HG03196 (cell line): ENCODE measurements at regions not wholly inside any gene's neighbourhood (a gene's known extent, or its start where the extent isn't known, plus 50 kb on each side); places are given as distances from the start of the nearest gene placed in this dataset.
"Not testable (repeated sequence)": the region's sequence is repeated elsewhere in the genome, so short reads cannot be mapped to it uniquely, and the experiment has no call there.

Experiments
- ATAC-seq: cut with Tn5 transposase; IDR thresholded peaks from one replicate; pipeline ENCODE4 v1.9.1; 2021; ENCODE audit not compliant: unreplicated experiment

GRCh38 chr19:30228835-30229524 is 143.2 kb upstream of the ZNF536 start:
- no peak for ATAC-seq

DNA sequence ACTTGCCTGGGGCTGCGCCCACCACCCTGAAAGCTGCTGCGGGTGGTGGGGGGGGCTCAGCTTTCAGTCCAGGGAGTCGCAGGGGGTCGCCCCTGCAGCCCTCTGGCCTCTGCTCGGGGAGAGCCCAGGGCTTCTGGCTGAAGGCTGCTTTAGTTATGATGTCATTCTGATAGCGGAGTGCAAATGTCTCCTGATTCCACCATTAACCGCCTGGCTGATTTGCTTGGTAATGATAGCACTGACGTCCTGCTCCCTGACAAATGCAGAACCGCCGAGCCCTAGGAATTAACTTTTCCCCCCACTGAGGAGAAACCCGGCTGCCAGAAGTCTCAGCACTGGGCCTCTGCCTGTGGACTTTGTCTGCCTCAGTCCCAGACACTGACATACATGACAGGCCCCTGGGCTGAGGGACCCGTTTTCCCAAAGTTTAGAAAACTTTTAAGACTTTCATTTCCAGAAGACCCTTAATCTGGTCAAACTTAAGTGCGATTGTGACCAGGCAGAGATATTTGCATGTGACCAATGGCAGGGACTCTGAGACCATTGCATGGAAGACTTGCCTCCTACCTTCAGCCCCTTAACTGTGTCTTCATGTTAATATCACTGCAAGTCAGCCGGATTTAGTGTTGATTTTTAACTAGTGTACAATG is 142.5 kb upstream of the ZNF536 start:
- ATAC-seq, result no peak

- no peak for ATAC-seq
Measured at GRCh38 chr19:30231408-30232318, 140.5 kb upstream of the ZNF536 start.

- no peak for ATAC-seq
Measured at GRCh38 chr19:30233375-30233774, 138.8 kb upstream of the ZNF536 start.

DNA sequence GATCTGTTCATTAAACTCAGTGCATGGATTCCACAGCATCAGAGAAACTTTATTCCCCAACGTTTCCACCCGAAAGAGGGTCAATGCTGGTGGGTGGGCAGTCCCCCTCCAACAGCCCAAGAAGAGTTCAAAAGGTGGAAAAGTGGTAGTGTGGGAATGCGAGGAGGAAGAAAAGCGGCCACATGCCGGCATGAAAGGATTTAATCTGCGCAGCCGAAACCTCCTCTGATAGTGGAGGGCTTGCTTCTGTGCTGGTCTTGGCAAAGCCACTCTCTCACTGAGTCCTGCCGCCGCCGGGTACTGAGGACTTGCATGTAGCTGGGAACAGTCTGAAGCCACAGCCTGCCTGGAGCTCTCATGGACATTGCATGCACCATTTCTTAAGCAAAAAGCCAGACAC is 136.2 kb upstream of the ZNF536 start:
- no peak for ATAC-seq

DNA sequence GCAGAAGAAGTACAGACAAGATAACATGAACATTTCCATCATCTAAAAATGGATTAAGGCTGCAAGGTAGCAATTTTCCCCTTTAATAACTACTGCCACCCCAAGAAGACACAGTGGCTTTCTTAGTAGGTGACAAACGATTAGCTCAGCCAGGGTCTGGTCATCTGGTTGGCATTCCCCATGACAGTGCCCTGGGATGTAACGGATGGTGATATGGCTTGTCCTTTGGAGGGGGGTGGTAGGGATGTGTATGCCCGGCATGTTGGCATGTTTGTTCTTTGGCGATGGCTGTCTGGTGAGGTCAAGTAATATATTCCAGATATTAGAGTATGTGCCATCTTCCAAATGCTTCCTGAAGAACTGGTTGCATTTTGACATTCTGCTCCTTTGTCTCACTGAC is 135.6 kb upstream of the ZNF536 start:
- no peak for ATAC-seq

DNA sequence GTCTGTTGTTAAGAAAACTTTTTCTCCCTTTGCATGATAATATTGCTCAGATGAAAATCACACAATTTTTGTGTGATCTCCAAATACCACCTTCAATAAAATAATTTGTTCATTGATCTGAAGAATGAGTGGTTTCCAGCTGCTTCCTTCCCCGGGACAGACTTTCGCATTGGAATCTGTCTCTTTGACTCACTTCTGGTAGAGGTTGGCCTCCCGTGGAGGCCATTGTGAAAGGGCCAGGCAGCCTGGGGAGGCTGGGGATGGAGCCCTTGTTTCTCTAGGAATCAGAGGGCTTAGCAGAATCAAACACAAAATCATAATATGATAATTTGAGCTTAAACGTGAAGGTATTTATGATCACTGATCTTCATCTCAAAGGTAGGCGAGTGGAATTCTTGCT is 135.0 kb upstream of the ZNF536 start:
- ATAC-seq, result no peak

DNA sequence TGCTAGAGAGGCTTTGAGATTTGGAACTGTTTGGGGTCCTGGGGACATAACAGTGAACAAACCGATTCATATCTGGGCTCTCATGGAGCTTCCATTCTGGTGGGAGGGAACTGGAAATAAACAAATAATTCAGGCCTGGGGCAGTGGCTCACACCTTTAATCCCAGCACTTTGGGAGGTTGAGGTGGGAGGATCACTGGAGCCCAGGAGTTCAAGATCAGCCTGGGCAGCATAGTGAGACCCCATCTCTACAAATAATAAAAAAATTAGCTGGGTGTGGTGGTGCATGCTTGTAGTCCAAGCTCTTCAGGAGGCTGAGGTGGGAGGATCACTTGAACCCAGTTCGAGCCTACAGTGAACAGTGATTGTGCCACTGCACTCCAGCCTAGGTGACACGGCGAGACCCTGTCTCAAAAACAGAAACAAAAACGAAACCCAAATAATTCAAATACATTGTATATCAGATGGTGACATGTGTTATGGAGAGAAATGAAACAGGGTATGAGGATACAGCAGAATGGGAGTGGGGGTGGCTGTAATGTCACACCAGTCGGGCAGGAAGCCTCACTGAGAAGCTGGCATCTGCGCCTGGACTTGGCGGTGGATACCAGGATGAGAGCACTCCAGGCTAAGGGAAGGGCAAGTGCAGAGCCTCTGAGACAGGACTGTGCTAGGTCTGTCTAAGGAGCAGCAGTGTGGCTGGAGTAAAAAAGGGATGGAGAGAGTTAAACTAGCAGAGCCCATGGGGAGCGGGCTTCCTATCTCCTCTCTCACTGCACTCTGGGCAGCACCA is 131.1 kb upstream of the ZNF536 start:
- ATAC-seq, result no peak

- ATAC-seq, result no peak
Measured at GRCh38 chr19:30244533-30244932, 127.7 kb upstream of the ZNF536 start.

GRCh38 chr19:30245401-30246039 is 126.7 kb upstream of the ZNF536 start:
- no peak for ATAC-seq

DNA sequence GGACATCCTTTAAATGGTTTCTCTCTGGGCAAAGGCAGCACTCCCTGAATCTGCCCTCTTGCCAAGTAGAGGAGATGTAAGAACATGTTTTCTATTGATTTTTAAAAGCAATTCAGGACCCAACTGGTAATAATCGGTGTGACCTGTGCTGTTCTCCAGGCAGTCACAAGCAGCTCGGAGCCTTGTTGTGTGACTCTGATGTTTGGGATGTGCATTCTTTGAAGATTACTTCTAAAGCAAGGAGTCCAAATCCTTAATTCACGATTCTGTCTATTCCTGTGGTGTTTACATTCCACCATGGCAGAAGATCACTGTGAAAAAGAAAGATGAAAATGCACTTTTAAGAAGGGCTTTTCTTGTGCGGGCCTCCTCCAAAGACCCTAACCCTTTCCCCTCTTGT is 122.3 kb upstream of the ZNF536 start:
- ATAC-seq, result no peak

DNA sequence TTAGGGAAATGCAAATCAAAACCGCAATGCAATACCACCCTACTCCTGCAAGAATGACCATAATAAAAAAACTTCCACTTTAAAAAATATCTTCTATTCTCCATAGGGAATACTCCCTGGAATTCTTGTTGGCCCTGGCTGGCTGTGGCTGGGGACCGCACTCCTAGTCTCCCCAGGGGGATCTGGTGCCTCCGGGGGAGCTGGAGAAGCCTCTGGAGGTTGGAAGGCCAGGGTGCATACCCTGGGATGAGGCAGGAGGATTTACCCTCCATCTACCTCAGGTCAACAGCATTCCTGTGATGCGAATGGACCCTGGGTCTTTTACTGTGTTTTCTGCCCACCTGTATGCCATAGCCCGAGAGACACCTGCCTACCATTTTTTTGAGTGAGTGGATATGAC is 120.0 kb upstream of the ZNF536 start:
- no peak for ATAC-seq

GRCh38 chr19:30253581-30253996 is 118.6 kb upstream of the ZNF536 start:
- ATAC-seq, result no peak

- no peak for ATAC-seq
Measured at GRCh38 chr19:30254158-30254557, 118.0 kb upstream of the ZNF536 start.

DNA sequence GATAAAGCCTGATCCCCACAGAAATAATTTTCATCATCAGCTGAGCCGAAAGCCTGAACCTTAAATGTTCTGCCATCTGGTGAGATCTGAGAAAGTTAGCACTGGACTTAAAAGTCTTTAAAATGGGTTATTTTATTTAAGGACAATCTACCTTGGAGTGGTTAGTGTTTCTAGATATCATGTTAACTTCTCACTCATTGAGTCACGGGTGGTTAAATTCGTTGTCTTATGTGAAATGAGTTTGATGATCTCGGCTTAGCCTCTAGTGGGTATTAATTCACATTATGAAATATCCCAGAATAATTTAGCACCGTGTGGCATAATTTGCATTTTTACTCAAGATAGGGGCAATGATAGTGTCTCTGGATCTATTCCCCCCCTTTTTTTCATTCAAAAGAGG is 117.4 kb upstream of the ZNF536 start:
- no peak for ATAC-seq

DNA sequence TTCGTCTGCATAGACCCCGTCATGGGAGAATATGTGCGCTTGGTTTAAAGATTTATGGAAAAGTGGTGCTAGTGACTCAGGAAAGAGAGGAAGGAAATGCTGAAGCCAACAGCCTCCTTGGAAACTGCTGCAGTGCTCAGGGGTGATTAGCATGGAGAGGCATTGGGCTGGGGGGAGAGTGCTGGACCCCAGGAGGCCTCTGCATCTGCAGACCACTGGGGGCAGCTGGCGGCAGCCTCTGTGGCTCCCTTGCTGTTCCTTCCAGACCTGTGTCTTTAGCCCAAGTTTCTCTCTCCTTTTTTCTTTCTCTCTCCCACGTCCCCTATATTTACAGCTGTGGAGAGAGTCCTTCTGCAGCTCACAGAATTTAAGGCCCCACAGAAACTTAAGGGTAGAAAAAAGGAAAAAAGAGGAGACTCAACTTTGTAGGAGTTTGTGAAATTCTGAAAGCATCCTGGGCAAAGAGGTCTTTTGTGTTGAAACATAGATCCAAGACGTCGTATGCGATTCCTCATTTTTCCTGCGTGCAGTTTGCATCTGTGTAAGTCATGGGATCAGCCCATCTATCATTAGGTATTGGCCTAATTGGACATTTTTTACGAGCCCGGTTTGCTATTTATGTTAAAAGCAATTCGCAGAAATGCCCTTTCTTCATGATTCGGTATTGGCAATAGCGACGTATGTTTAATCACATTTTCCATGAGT is 116.2 kb upstream of the ZNF536 start:
- ATAC-seq, result no peak

- ATAC-seq, result no peak
Measured at GRCh38 chr19:30256496-30256850, 115.7 kb upstream of the ZNF536 start.

DNA sequence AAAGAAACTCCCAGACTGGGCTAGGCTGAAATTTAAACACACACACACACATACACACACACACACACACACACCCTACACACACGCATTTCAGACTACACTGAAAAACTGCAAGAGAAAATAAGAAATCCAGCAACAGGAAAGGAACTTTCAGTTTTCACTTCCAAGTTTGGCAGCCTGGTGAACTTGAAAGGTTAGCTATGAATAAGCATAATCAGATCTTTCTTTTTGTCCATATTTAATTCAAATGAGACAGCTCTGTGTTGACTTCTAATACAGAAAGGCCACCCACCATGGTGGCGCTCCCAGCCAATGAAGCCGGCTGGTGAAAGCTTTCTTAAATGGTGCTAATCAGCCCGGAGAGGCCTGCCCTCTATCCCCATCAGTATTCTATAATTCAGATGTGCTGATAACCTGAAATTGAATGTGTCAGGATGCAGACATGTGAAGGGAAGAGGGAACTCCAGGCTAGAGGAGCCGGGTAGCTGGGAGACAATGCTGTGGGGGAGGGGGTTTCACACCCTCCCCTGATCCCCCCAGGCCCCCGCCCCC is 108.3 kb upstream of the ZNF536 start:
- ATAC-seq, result no peak

GRCh38 chr19:30265918-30266317 is 106.3 kb upstream of the ZNF536 start:
- not testable (repeated sequence) for ATAC-seq

GRCh38 chr19:30266687-30267086 is 105.5 kb upstream of the ZNF536 start:
- ATAC-seq, result no peak
